SK-N-SH treated with all-trans-retinoic acid at 6 μM for 48 hours (cell line): ENCODE measurements at regions not wholly inside any gene's neighbourhood (a gene's known extent, or its start where the extent isn't known, plus 50 kb on each side); places are given as distances from the start of the nearest gene placed in this dataset.

ENCODE experiments used
- ATAC-seq: fragments of 200-7000 bp; cut with Tn5 transposase; 3 replicates; pipeline ENCODE4 v1.9.1; 2020; ENCODE audit warnings: mild to moderate bottlenecking, moderate library complexity
- ARNTL ChIP-seq: fragments of 450-650 bp; formaldehyde crosslinking; IDR thresholded peaks from 2 replicates; pipeline ENCODE4 v1.5.0; 2020; ENCODE audit warnings: low read depth, mild to moderate bottlenecking, moderate library complexity, borderline replicate concordance
- BACH2 ChIP-seq: fragments of 250-450 bp; sonication (Bioruptor Pico); IDR thresholded peaks from 2 replicates; pipeline ENCODE4 v1.9.0; 2021; ENCODE audit warnings: mild to moderate bottlenecking, borderline replicate concordance
- CREB5 ChIP-seq: fragments of 250-450 bp; sonication (Bioruptor Pico); IDR thresholded peaks from 2 replicates; pipeline ENCODE4 v1.5.1; 2020; ENCODE audit warnings: low read depth, mild to moderate bottlenecking, moderate library complexity
- CSDC2 ChIP-seq: fragments of 250-450 bp; sonication (Bioruptor Pico); IDR thresholded peaks from 2 replicates; pipeline ENCODE4 v1.5.0; 2020; ENCODE audit warnings: mild to moderate bottlenecking, moderate library complexity
- GLIS3 ChIP-seq: fragments of 250-450 bp; sonication (Bioruptor Pico); IDR thresholded peaks from 2 replicates; pipeline ENCODE4 v1.5.0; 2020; ENCODE audit warnings: mild to moderate bottlenecking, moderate library complexity
- ISL1 ChIP-seq: fragments of 250-450 bp; sonication (Bioruptor Pico); IDR thresholded peaks from 2 replicates; pipeline ENCODE4 v2.1.2; 2022; ENCODE audit warnings: mild to moderate bottlenecking, moderate library complexity
- OSR1 ChIP-seq: fragments of 250-450 bp; sonication (Bioruptor Pico); IDR thresholded peaks from 2 replicates; pipeline ENCODE4 v1.8.0; 2022; ENCODE audit warnings: moderate library complexity, mild to moderate bottlenecking, inconsistent platforms
- PATZ1 ChIP-seq: fragments of 250-450 bp; sonication (Bioruptor Pico); IDR thresholded peaks from 2 replicates; pipeline ENCODE4 v1.8.0; 2020; ENCODE audit warnings: mild to moderate bottlenecking, moderate library complexity, borderline replicate concordance
- POU6F1 ChIP-seq: fragments of 250-450 bp; sonication (Bioruptor Pico); IDR thresholded peaks from 2 replicates; pipeline ENCODE4 v1.8.0; 2021; ENCODE audit warnings: low read depth, mild to moderate bottlenecking, moderate library complexity, borderline replicate concordance
- PPARA ChIP-seq: fragments of 250-450 bp; sonication (Bioruptor Pico); IDR thresholded peaks from 2 replicates; pipeline ENCODE4 v1.5.0; 2020; ENCODE audit warnings: mild to moderate bottlenecking, borderline replicate concordance
- RARB ChIP-seq: fragments of 250-450 bp; sonication (Bioruptor Pico); IDR thresholded peaks from 2 replicates; pipeline ENCODE4 v1.8.0; 2021; ENCODE audit warnings: mild to moderate bottlenecking, moderate library complexity
- SNAI2 ChIP-seq: fragments of 250-450 bp; sonication (Bioruptor Pico); IDR thresholded peaks from 2 replicates; pipeline ENCODE4 v1.5.0; 2020; ENCODE audit warnings: mild to moderate bottlenecking, moderate library complexity
- TCF4 ChIP-seq: fragments of 250-450 bp; sonication (Bioruptor Pico); IDR thresholded peaks from 2 replicates; pipeline ENCODE4 v1.8.0; 2021; ENCODE audit warnings: mild to moderate bottlenecking, moderate library complexity, borderline replicate concordance
- TOX ChIP-seq: fragments of 250-450 bp; sonication (Bioruptor Pico); IDR thresholded peaks from 2 replicates; pipeline ENCODE4 v1.8.0; 2021; ENCODE audit warnings: mild to moderate bottlenecking, moderate library complexity, borderline replicate concordance
- TSHZ2 ChIP-seq: fragments of 250-450 bp; sonication (Bioruptor Pico); IDR thresholded peaks from 2 replicates; pipeline ENCODE4 v1.5.0; 2020; ENCODE audit warnings: mild to moderate bottlenecking, moderate library complexity
- ZC3H10 ChIP-seq: fragments of 250-450 bp; sonication (Bioruptor Pico); IDR thresholded peaks from 2 replicates; pipeline ENCODE4 v1.5.1; 2021; ENCODE audit warnings: mild to moderate bottlenecking, moderate library complexity
- ZFP3 ChIP-seq: fragments of 250-450 bp; sonication (Bioruptor Pico); IDR thresholded peaks from 2 replicates; pipeline ENCODE4 v1.5.0; 2020; ENCODE audit warnings: mild to moderate bottlenecking, moderate library complexity
- ZFP30 ChIP-seq: fragments of 450-650 bp; formaldehyde crosslinking; IDR thresholded peaks from 2 replicates; pipeline ENCODE4 v1.5.0; 2022; ENCODE audit warnings: mild to moderate bottlenecking, moderate library complexity
- ZNF565 ChIP-seq: fragments of 450-650 bp; formaldehyde crosslinking; conservative IDR thresholded peaks from 2 replicates; pipeline ENCODE4 v1.5.0; 2020; ENCODE audit warnings: low read depth, mild to moderate bottlenecking, moderate library complexity
- ZNF70 ChIP-seq: fragments of 450-650 bp; formaldehyde crosslinking; IDR thresholded peaks from 2 replicates; pipeline ENCODE4 v1.5.0; 2020; ENCODE audit warnings: mild to moderate bottlenecking, moderate library complexity
- ZNF8 ChIP-seq: fragments of 450-650 bp; formaldehyde crosslinking; IDR thresholded peaks from 2 replicates; pipeline ENCODE4 v1.5.0; 2020; ENCODE audit warnings: mild to moderate bottlenecking, moderate library complexity

- TF ChIP-seq SNAI2 (CRISPR knock-in tag) (no peak), BACH2 (CRISPR knock-in tag) (no peak), OSR1 (no peak), ZNF565 (CRISPR knock-in tag) (no peak), POU6F1 (CRISPR knock-in tag) (no peak), ZC3H10 (no peak), ZNF70 (no peak), ZFP3 (no peak), RARB (CRISPR knock-in tag) (no peak), ISL1 (no peak), ARNTL (CRISPR knock-in tag) (no peak), GLIS3 (CRISPR knock-in tag) (no peak), PATZ1 (CRISPR knock-in tag) (no peak), CREB5 (CRISPR knock-in tag) (no peak), CSDC2 (CRISPR knock-in tag) (no peak), TCF4 (CRISPR knock-in tag) (no peak), PPARA (no peak), TSHZ2 (CRISPR knock-in tag) (no peak), ZNF8 (no peak), ZFP30 (no peak)
- TF ChIP-seq, all 23 proteins: peak for 0
- no peak for ATAC-seq
Observed at GRCh38 chr18:75656563-75657247, 229.2 kb upstream of the SMIM21 start.

- TF ChIP-seq TSHZ2 (CRISPR knock-in tag), result no peak
- TF ChIP-seq ZFP3, result no peak
- no peak for TF ChIP-seq ZFP30
- no peak for TF ChIP-seq BACH2 (CRISPR knock-in tag)
- no peak for TF ChIP-seq TCF4 (CRISPR knock-in tag)
- TF ChIP-seq TOX (CRISPR knock-in tag), result no peak
- ATAC-seq, result no peak
Observed at GRCh38 chr18:75656035-75656434, 228.5 kb upstream of the SMIM21 start.
